ENCODE measurements at regions not wholly inside any gene's neighbourhood (a gene's known extent, or its start where the extent isn't known, plus 50 kb on each side); places are given as distances from the start of the nearest gene placed in this dataset.
A peak's percentile ranks its signal among the peaks of the same experiment; 100 is the strongest.
"Not testable (repeated sequence)": the region's sequence is repeated elsewhere in the genome, so short reads cannot be mapped to it uniquely, and the experiment has no call there.

DNA sequence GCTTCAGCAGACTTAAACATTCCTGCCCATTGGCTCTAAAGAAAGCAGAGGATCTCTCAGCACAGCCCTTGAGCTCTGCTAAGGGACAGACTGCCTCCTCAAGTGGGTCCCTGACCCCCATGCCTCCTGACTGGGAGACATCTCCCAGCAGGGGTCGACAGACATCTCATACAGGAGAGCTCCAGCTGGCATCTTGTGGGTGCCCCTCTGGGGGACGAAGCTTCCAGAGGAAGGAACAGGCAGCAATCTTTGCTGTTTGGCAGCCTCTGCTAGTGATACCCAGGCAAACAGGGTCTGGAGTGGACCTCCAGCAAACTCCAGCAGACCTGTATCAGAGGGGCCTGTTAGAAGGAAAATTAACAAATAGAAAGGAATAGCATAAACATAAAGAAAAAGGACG is 485.1 kb downstream of the ATP23 start:
- FAIRE-seq = not testable (repeated sequence)

DNA sequence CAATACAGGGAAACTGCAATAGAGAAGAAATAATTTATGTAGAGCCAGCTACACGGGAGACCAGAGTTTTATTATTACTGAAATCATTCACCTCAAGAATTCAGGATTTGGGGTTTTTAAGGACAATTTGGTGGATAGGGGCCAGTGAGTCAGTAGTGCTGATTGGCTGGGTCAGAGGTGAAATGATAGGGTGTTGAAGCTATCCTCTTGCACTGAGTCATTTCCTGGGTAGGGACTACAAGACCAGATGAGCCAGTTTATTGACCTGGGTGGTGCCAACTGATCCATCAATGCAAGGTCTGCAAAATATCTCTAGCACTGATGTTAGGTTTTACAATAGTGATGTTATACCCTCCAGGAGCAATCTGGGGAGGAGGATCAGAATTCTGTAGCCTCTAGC is 486.3 kb downstream of the LRIG3 start:
- no peak for FAIRE-seq

DNA sequence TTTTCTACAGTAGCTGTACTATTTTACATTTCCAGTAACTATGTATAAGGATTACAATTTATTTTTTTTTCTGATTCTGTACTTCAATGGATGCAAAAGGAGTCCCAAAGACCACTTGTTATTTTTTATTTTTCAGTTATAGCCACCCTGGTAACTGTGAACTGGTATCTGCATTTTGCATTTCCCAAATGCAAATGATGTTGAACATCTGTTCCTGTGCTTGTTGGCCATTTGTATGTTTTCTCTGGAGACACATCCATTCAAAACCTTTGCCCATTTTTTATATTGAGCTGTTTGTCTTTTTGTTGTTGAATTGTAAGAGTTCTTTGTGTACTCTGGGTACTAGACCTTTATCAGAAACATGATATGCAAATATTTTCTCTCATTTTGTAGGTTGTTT is 485.6 kb downstream of the LRIG3 start:
- no peak for FAIRE-seq

- no peak for FAIRE-seq
These were observed 484.7 kb downstream of the LRIG3 start for GRCh38 chr12:58435647-58436046.

GRCh38 chr12:58441483-58441882 is 478.8 kb downstream of the LRIG3 start:
- FAIRE-seq = no peak

- no peak for FAIRE-seq
These were observed 476.9 kb downstream of the LRIG3 start for GRCh38 chr12:58443273-58443980.

- FAIRE-seq = no peak
These were observed 476.3 kb downstream of the LRIG3 start for GRCh38 chr12:58443981-58444371.

GRCh38 chr12:58450868-58451482 is 469.3 kb downstream of the LRIG3 start:
- FAIRE-seq = no peak

DNA sequence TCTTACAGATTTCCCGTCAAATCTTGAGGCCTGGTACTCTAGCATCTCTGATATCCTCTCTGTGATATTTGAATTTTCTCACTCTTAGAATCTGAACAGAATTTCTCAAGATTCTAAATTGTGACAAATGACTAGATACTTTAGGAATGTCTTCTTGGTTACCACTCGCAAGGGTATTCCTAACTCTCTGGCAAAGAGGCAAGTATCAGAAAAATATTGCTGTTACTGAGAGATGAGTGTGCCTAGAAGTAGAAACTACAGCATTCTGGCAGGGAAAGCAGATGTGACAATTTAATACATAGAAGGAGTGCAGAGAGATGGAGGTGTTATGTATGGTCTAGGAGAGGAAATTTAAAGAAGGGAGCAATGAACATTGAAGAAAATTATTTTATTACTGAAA is 467.8 kb downstream of the LRIG3 start:
- FAIRE-seq = no peak

DNA sequence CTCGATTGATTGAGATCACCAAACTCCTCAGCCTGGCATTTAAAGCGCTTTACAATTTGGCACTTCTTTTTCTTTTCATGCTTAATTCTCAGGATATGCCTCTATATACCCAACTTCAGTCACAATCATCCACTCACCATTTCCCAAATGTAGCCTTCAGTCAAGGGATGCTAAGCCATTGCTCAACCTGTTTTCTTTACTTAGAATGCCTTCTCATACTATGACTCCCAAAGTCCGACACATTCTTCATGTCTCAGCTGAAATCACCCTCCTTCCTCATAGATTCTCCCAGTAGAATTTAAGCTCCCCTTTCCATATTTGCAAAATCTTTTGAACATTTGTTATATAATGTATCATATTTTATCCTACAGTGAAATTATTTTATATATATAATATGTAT is 467.0 kb downstream of the LRIG3 start:
- FAIRE-seq = peak; percentile 22

DNA sequence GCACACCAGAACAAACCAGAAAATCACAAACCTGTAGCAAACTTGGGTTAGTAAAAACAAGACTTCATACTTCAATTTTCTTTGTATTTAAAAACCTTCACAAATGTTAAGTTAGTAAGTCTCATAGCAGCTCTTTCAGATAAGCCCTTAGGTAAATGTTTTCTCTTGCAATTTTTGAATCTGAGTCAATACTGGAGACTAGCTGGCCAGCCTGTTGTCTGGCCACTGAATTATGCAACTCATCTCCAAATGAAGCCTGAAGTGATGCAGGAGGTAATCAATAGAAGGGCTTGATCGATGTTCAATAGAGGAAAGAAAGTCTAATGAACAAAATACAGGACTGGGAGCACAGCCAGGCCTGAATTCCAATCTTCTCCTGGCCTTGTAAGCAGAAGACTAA is 465.2 kb downstream of the LRIG3 start:
- no peak for FAIRE-seq

- FAIRE-seq = no peak
These were observed 462.2 kb downstream of the LRIG3 start for GRCh38 chr12:58458102-58458501.

DNA sequence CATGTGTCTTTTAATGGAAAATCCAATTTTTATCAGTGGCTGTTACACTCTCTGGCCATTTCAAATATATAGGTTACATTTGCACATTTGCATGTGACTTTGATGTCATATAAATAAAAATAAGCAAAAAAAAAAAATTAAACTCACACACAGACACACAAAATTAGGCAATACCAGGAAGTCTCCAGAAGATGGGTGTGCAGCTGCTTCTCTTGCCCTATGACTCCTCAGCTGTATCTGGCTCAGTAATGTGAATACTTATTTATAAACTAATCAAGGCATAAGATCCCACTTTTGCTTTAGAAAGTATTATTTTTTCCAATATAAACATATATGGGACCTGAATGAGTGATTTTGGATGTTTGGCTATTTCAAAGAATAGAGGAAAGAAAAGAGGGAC is 461.1 kb downstream of the LRIG3 start:
- no peak for FAIRE-seq

DNA sequence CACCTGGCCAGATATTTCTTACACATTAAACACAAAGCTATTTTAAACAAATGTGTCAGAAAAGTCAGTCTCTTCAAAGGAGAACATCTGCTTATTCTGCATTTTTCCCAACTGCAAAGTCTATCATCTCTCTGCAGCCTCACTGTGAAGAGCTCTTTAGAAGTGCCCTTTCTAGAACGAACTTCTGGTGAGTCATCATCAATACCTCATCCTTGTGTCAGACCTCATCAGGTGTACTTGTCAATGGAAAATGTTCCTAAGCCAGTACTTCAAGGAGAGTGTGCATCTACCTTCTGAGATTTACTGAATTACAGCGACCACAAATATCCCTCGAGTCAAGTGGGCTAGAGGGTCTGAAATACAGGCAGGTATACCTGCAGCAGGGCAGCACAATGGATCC is 457.3 kb downstream of the LRIG3 start:
- no peak for FAIRE-seq

- FAIRE-seq = no peak
These were observed 454.9 kb downstream of the LRIG3 start for GRCh38 chr12:58465418-58465817.

DNA sequence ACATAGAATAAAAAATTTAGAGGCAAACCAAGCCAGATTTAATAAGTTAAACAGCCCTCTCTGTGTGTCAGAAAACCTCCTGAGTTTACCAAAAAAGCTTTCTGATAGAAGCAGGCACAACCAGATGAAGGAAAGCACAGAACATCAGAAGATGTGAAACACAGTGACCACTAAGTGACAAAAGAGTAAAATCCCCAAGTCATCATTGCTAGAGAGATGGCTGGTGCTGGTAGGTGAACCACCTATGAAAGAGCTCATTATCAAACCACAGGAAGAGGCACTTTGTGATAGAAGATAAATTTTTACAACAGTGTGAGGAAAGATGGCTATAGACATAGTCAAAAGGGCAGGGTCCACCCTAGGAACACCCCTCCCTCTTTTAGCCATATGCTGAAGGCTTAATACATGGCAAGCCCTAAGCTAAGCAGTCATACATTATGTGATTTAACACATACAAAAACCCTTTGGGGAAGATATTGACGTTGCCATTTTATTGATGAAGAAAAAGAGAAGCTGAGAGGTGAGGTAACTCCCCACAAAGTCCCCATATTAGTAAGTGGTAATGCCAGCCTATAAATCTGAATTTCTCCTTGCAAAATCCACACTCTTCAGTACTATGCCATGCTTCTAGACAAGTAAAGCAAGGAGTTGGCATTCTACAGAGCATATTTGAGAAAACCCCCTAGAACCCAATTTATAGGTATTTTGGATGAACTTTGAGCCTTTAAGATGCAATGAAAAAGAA is 449.9 kb downstream of the LRIG3 start:
- FAIRE-seq = no peak

DNA sequence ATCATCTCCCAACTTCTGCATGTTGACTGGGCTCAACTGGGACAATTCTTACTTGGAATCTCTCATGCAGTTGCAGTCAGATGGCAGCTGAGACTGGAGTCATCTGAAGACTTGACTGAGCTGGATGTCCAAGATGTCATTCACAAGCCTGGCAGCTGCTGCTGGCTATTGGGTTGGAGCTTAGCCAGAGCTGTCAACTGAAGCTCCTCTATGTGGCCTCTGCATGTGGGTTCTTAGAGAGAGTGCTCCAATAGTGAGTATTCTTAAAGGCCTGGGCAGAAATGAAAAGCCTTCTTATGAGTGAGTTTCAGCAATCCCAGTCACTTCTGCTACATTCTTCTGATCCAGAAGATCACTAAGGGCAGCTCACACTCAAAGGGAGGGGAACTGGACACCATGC is 440.9 kb downstream of the LRIG3 start:
- no peak for FAIRE-seq

- FAIRE-seq = no peak
These were observed 438.5 kb downstream of the LRIG3 start for GRCh38 chr12:58481811-58482210.

GRCh38 chr12:58487255-58487654 is 433.0 kb downstream of the LRIG3 start:
- FAIRE-seq = no peak

DNA sequence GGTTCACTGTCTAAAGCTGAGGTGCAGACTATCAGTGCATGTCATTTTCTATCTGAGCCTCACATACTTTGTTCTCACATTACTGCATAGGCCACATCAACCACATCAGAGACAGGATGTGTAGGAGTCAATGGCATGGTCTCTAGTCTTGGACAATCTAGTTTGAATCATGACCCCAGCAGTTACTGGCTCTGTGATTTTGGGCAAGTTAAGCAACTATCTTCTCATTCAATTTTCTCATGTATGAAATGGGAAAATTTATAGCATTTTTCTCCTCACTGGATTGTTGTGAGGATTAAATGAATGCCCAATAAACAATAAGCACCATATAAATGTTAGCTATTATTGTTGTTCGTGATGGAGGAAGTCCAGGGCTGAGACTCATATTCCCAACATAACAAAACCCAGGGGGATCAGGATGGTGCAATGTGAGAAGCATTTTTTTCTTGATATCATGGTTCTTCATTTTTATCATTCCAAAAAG is 432.6 kb downstream of the LRIG3 start:
- no peak for FAIRE-seq

GRCh38 chr12:58489394-58489793 is 430.9 kb downstream of the LRIG3 start:
- no peak for FAIRE-seq

GRCh38 chr12:58491306-58491705 is 429.0 kb downstream of the LRIG3 start:
- FAIRE-seq = no peak

- FAIRE-seq = no peak
These were observed 423.7 kb downstream of the LRIG3 start for GRCh38 chr12:58496411-58497190.
